ENCODE measurements at regions not wholly inside any gene's neighbourhood (a gene's known extent, or its start where the extent isn't known, plus 50 kb on each side); places are given as distances from the start of the nearest gene placed in this dataset.

- TF ChIP-seq ZNF462 (CRISPR knock-in tag; IDR thresholded peaks at IDR 0.05): no peak
These were observed 222.7 kb downstream of the IKZF2 start (continued) for GRCh38 chr2:212928681-212929080.

GRCh38 chr2:212926940-212927339 lies 224.5 kb downstream of the IKZF2 start:
- Histone ChIP-seq H3K36me3 (ENCODE audit: insufficient read depth) (no peaks in the 10 kb centered on the region), H4K20me1 (replicated peaks; ENCODE audit: insufficient read depth) (no peaks in the 10 kb centered on the region), H3K27me3 (ENCODE audit: insufficient read depth) (no peaks in the 10 kb centered on the region), H3K4me3 (no peak overlapping the region), H3K9me2 (ENCODE audit: insufficient read depth) (0 out of 2 replicates have a peak, but pooled peaks cover 5% of the 10 kb centered on the region), H3K27ac (ENCODE audit: low read depth) (no peak overlapping the region), H3K4me1 (ENCODE audit: insufficient read depth) (no peaks in the 10 kb centered on the region), H2AFZ (0 out of 2 replicates have a peak overlapping the region, but pooled peaks have one; percentile 34), H3K79me2 (replicated peaks; ENCODE audit: insufficient read depth) (no peaks in the 10 kb centered on the region), H3F3A (replicated peaks; ENCODE audit: low read depth) (no peaks in the 10 kb centered on the region), H3K4me2 (no peak overlapping the region)
- Mint-ChIP-seq H3K27me3 (ENCODE audit: insufficient read depth, low read depth, poor library complexity) (peaks cover 1% of the 10 kb centered on the region), H3K27ac (no peak overlapping the region), H3K36me3 (ENCODE audit: low read depth) (no peaks in the 10 kb centered on the region; the same call in 2 of the 3 replicates), H3K9me3 (no peaks in the 10 kb centered on the region), H3K4me1 (peaks cover 10% of the 10 kb centered on the region; the same call in 2 of the 3 replicates), H3K4me3 (no peak overlapping the region)
- DNase-seq (ENCODE audit: low spot score): no peak
- TF ChIP-seq POLR2AphosphoS5 (IDR thresholded peaks at IDR 0.05; ENCODE audit: low read depth) (no peak), ETS1 (IDR thresholded peaks at IDR 0.05) (no peak), NANOG (IDR thresholded peaks at IDR 0.05; ENCODE audit: borderline replicate concordance) (no peak), ZNF462 (CRISPR knock-in tag; IDR thresholded peaks at IDR 0.05) (no peak), EZH2 (IDR thresholded peaks at IDR 0.05; ENCODE audit: low read depth, unreplicated experiment) (no peak), ZNF331 (CRISPR knock-in tag; IDR thresholded peaks at IDR 0.05; ENCODE audit: low read depth) (no peak), CTCF (conservative IDR thresholded peaks at IDR 0.05; ENCODE audit: low read depth in 2 of 2) (no peak)
- ATAC-seq: no peak

Measured in GM23338 (cell line).